HG02588 (cell line): ENCODE measurements at regions not wholly inside any gene's neighbourhood (a gene's known extent, or its start where the extent isn't known, plus 50 kb on each side); places are given as distances from the start of the nearest gene placed in this dataset.

Source experiments
- ATAC-seq: cut with Tn5 transposase; IDR thresholded peaks from one replicate; pipeline ENCODE4 v1.9.1; 2021; ENCODE audit warnings: mild to moderate bottlenecking, moderate library complexity; ENCODE audit not compliant: unreplicated experiment

GRCh38 chr4:20443015-20443805 lies 191.5 kb downstream of the SLIT2 start:
- no peak for ATAC-seq

DNA sequence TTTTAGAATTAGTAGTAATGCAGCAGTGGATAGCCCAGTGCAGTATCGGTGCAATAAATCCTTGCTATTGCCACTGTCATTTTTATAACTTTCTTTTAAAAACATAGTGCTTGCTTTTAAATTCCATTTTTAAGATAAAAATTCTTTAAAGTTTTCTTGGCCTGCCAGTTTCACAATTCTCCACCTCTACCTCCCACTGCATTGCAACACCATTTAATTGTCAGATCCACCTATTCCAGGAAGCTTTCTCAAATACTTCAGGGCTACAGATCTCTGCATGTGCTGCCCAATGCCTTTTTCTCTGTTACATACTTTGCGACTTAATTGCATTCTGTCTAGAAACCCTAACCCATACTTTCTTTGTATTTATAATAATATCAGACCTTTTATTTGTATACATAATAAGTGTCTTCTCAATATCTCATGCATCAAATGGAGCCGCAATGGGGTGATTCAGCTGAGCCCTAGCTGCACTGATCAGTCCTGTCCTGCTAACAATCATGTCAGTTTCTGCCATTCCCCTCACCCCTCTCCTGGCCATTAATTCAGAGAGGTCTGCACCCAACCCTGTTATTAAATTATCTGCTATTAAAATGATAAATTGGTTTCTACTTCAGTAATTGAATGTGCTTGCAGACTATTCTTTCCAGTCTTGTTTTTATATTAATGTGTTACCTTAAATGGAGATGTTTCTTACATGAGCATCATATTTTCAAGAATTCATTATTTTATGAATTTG lies 193.1 kb downstream of the SLIT2 start:
- ATAC-seq = no peak

DNA sequence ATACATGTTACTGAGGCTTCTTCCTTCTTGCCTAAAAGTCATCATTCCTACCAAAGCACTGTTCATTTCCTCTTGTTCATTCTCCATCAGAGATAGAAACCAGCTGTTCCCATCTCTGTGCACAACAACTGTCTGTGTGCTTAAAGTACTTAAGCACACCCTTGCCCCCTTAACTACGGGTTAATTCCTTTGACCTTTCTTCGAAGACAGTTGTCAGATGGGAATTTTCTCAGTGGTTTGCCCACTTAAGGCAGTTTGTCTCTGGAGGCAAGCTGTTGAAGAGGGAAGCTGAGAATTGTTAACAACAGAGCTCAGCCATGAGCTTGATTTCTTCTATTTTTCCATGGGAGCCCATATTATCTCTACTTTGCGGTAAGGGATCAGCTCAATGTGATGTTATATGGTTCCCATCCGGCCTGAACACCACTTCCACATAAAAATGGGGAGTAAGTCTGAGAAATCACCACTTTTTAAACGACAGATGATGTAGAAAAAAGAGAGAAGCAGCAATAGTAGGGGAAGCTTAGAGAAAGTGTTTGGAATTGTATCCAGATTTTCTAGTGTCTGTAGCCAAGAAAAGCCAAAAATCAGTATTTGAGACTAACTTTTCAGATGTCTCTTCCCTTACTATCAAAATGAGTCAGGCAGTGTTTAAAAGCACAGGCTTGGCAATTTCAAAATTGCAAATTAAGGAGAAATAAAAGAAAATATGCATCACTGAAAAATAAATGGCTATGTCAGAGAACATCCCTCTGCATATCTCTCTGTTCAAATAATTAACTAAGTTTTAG lies 194.4 kb downstream of the SLIT2 start:
- no peak for ATAC-seq

- ATAC-seq = no peak
Observed at GRCh38 chr4:20447103-20447502, 195.4 kb downstream of the SLIT2 start.

DNA sequence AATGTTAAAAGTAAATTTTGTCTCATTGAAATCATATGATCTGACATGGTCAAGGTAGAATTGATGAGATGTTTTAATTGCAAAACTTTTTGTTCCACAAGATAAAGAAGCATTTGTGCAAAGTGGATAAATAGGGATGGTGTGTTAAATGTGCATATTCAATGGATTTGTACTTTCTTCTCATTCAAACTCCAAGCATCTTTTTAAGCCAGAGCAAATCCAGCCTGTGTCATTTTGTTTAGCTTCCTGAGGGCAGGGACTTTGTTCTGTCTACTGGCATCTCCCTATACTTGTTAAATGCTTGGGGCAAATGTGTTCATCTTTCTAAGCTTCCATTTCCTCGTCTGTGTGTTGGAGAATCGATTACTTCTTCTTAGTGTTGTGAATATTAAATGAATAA lies 200.3 kb downstream of the SLIT2 start:
- ATAC-seq = no peak

- ATAC-seq = no peak
Observed at GRCh38 chr4:20454515-20454914, 202.8 kb downstream of the SLIT2 start.

DNA sequence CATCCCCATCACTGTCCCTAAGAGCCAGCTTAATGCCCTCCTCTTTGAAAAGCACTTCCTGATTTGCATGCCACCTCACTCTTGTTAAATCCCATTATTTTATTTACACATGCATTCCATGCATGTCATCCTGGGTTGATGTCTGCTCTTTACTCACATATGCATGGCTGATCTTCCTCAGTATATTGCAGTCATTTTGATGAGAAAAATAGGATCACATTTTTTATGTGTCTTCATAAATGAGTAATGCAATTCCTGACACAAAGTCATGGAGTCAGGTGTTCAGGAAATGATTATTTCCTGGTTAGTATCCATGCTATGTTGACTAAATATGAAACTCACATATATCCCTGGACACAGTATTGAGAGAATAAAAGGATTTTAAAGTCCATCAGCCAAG lies 204.7 kb downstream of the SLIT2 start:
- ATAC-seq = no peak

DNA sequence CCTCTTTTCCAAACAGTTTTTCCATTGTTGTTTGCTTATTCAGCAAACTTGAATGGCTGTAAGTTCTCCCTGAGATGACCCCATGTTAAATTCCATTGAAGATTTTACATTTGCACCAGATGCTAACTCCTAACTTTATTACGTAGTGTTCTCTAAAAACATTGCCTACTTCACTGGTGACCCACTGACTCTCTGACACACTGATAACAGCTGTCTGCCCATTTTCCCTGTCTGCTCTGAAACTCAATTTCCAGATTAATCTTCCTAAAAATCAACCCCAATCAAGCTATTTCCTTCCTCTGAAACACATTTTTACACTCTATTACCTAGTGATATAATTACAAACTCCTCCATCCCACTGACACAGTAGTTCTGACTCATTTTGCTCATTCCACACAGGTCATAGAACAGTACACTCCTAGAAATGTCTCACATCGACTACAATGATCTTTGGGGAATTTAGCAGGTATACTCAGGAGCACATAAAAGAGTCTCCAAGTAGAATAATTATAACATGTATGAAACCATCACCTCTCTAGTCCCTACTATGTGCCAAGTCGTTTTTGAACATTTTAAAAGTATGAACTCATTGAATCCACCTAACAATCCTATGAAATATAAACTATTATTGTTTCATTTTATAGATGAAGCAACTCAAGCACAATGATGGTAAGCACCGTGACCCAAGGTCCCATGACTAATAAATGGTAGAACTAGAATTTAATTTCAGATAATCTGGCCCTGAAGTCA lies 210.9 kb downstream of the SLIT2 start:
- ATAC-seq = no peak

- ATAC-seq = no peak
Observed at GRCh38 chr4:20463176-20463430, 211.4 kb downstream of the SLIT2 start.

DNA sequence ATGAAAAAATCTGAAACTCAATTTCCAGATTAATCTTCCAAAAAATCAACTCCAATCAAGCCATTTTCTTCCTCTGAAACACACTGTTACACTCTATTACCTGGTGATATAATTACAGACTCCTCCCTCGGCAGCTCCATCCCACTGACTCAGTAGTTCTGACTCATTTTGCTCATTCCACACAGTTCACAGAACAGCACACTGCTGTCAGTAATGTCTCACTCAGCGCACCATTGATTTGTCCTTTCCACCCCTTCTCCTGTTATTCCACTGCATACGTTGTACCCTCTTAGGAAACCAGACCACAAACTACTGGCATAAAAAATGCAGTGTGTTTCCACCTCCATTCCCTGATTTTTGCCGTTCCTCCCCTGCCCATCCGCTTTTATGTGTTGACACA lies 212.7 kb downstream of the SLIT2 start:
- ATAC-seq = no peak

- ATAC-seq = no peak
Observed at GRCh38 chr4:20474119-20474518, 222.4 kb downstream of the SLIT2 start.

DNA sequence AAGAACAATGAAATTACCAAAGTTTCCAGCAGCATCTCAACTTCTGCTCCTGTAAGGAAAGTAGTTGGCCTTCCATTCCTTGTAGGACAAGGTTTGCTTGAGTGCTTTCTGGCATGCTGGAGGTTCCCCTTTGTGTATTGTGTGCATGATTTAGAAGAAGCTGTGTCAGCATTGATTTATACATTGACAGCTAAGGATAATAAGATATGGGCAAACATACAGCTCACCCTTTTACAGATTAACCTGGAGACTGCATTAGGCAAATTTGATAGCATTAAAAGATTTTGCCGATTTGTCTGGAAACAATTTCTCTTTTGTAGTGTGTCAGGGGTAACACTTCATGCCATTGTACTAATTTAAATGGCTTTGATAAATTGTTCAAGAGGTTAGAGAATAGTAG lies 221.8 kb upstream of the PACRGL start:
- no peak for ATAC-seq

GRCh38 chr4:20480165-20480947 lies 219.9 kb upstream of the PACRGL start:
- no peak for ATAC-seq

DNA sequence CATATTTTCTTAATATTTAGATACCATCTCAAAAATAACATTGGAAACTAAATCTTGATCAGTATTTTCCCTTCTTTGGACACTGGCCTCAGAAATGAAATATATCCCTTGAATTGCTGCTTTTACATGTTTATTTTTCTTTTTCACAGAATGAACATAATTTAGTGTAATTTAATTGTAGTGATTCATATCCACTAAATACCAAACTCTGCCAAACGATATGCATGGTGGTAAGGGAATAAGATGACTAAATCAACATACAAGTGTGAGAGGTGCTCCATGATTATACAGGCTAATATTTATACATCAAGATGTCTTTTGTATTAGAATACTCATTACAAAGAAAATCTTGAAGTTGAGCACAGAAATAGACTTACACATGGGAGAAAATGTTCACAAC lies 216.8 kb upstream of the PACRGL start:
- no peak for ATAC-seq

DNA sequence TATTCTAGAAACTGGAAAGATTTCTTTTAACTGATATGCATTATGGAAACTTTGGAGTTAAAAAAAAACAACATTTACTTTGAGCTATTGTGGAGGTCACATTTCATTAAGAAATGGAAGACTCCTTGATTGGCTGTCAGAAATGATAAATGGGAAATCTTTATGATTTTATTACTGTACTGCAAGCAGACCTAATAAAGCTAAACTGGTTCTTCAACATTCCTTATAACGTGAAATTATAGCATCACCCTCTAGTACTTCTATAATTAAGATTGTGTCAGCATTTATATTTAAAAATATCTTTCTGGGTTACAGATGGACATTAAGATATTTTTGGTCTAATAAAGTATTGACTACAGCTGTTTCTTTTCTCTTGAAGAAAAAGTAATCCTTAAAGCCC lies 213.8 kb upstream of the PACRGL start:
- ATAC-seq = no peak

DNA sequence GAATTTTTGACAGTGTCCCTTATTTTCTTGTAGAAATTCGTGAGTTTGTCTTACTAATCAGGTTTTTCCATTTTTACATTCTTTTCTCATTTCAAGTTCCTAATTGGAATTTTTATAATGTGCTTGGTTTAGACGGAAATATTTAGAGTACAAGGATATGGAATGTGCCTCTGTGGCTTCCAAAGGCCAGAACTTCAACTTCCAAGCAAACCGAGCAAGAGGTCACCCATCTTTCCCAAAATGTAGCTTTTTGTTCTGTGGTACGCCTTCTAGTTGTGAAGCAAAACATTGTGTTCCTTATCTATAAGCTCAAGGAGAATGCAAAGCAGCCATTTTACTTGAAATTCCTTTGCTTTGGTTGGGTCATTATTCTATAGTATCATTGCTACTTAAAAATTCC lies 212.8 kb upstream of the PACRGL start:
- no peak for ATAC-seq

GRCh38 chr4:20487852-20488251 lies 212.4 kb upstream of the PACRGL start:
- no peak for ATAC-seq

GRCh38 chr4:20490734-20491133 lies 209.5 kb upstream of the PACRGL start:
- ATAC-seq = no peak

GRCh38 chr4:20493761-20494353 lies 206.4 kb upstream of the PACRGL start:
- ATAC-seq = no peak

GRCh38 chr4:20496068-20496467 lies 204.2 kb upstream of the PACRGL start:
- ATAC-seq = no peak
